Vagina (tissue), 2 donors: ENCODE measurements at regions not wholly inside any gene's neighbourhood (a gene's known extent, or its start where the extent isn't known, plus 50 kb on each side); places are given as distances from the start of the nearest gene placed in this dataset.

Source experiments
- DNase-seq, 2 donors: peaks; one replicate each; pipeline ENCODE4 v3.0.0-alpha.2; 2017; ENCODE audit errors: extremely low spot score in 2 of 2
- H3K27ac ChIP-seq: fragments of 200-600 bp; sonication (generic); one replicate; pipeline ENCODE4 v1.5.1; 2019
- H3K27me3 ChIP-seq: fragments of 200-600 bp; sonication (generic); one replicate; pipeline ENCODE4 v1.5.1; 2019
- H3K36me3 ChIP-seq, 2 donors: fragments of 200-600 bp; sonication (generic); one replicate each; pipeline ENCODE4 v1.5.1; 2017 to 2019
- H3K4me1 ChIP-seq: fragments of 200-600 bp; sonication (generic); one replicate; pipeline ENCODE4 v1.5.1; 2019
- H3K4me3 ChIP-seq, 2 donors: fragments of 200-600 bp; sonication (generic); 1 replicate in 1 of 2; 2 replicates in 1 of 2; pipeline ENCODE4 v1.5.1; 2016 to 2019
- H3K9me3 ChIP-seq: fragments of 200-600 bp; sonication (generic); one replicate; pipeline ENCODE4 v1.5.1; 2019
- CTCF ChIP-seq, 3 experiments: fragments of 450-650 bp in 2 of 3; fragments of 200-600 bp in 1 of 3; sonication (generic) in 1 of 3; IDR thresholded peaks; one replicate each; pipeline ENCODE4 v1.5.1; 2017 to 2019; ENCODE audit warnings: antibody characterized with exemption in 3 of 3, mild to moderate bottlenecking in 2 of 3, moderate library complexity in 2 of 3
- POLR2A ChIP-seq, 2 donors: fragments of 450-650 bp; IDR thresholded peaks; one replicate each; pipeline ENCODE4 v1.6.1; 2017; ENCODE audit warnings: antibody characterized with exemption in 2 of 2, mild to moderate bottlenecking in 2 of 2, moderate library complexity in 2 of 2
- POLR2AphosphoS5 ChIP-seq, 2 donors: sonication (generic); formaldehyde crosslinking; IDR thresholded peaks; one replicate each; pipeline ENCODE4 v1.9.0; 2017; ENCODE audit warnings: antibody characterized with exemption in 2 of 2, mild to moderate bottlenecking in 2 of 2, low read depth in 1 of 2; ENCODE audit not compliant: insufficient read depth in 1 of 2
- intact Hi-C: fragments of 100-400 bp; cut with DNase I; formaldehyde crosslinking; loops from one replicate; pipeline ENCODE4 v1.15.1; 2023

GRCh38 chr9:79193501-79194223 lies 378.1 kb upstream of the TLE4 start:
- H3K27me3 ChIP-seq, result no peaks in the 10 kb centered on the region
- no peak overlapping the region for H3K27ac ChIP-seq
- H3K9me3 ChIP-seq, result no peaks in the 10 kb centered on the region
- no peak for DNase-seq
- TF ChIP-seq POLR2A (IDR thresholded peaks at IDR 0.05) (no peak), POLR2AphosphoS5 (IDR thresholded peaks at IDR 0.05; ENCODE audit: insufficient read depth in 1 of 2, low read depth in 1 of 2) (no peak)
- H3K4me1 ChIP-seq, result no peaks in the 10 kb centered on the region
- no peak overlapping the region for H3K4me3 ChIP-seq
- intact Hi-C loops, result no loop called here
- no peaks in the 10 kb centered on the region for H3K36me3 ChIP-seq

- Histone ChIP-seq H3K4me3 (no peak overlapping the region), H3K27ac (no peak overlapping the region), H3K36me3 (no peaks in the 10 kb centered on the region), H3K27me3 (no peaks in the 10 kb centered on the region), H3K9me3 (no peaks in the 10 kb centered on the region), H3K4me1 (no peaks in the 10 kb centered on the region)
- intact Hi-C loops, result no loop called here
- TF ChIP-seq CTCF (IDR thresholded peaks at IDR 0.05), result no peak
- peak in 1 of 2 donors; percentile 44 for TF ChIP-seq POLR2AphosphoS5 (IDR thresholded peaks at IDR 0.05; ENCODE audit: insufficient read depth in 1 of 2, low read depth in 1 of 2)
- DNase-seq, result no peak
Observed at GRCh38 chr9:79195879-79196278, 375.9 kb upstream of the TLE4 start.

GRCh38 chr9:79196606-79197005 lies 375.2 kb upstream of the TLE4 start:
- Histone ChIP-seq H3K27ac (no peak overlapping the region), H3K27me3 (no peaks in the 10 kb centered on the region), H3K4me3 (no peak overlapping the region), H3K4me1 (no peaks in the 10 kb centered on the region), H3K36me3 (no peaks in the 10 kb centered on the region), H3K9me3 (no peaks in the 10 kb centered on the region)
- TF ChIP-seq POLR2A (IDR thresholded peaks at IDR 0.05) (no peak), POLR2AphosphoS5 (IDR thresholded peaks at IDR 0.05; ENCODE audit: insufficient read depth in 1 of 2, low read depth in 1 of 2) (no peak), CTCF (IDR thresholded peaks at IDR 0.05) (no peak)
- no peak for DNase-seq
- intact Hi-C loops, result no loop called here

- DNase-seq, result no peak
- H3K27me3 ChIP-seq, result no peaks in the 10 kb centered on the region
- no peak overlapping the region for H3K27ac ChIP-seq
- H3K4me1 ChIP-seq, result no peaks in the 10 kb centered on the region
- no peaks in the 10 kb centered on the region for H3K9me3 ChIP-seq
- no peak for TF ChIP-seq POLR2A (IDR thresholded peaks at IDR 0.05)
- TF ChIP-seq CTCF (IDR thresholded peaks at IDR 0.05), result no peak
- no peak for TF ChIP-seq POLR2AphosphoS5 (IDR thresholded peaks at IDR 0.05; ENCODE audit: insufficient read depth in 1 of 2, low read depth in 1 of 2)
- intact Hi-C loops, result no loop called here
- H3K4me3 ChIP-seq, result no peak overlapping the region
- no peaks in the 10 kb centered on the region for H3K36me3 ChIP-seq
Observed at GRCh38 chr9:79200336-79200735, 371.4 kb upstream of the TLE4 start.

GRCh38 chr9:79201636-79202035 lies 370.1 kb upstream of the TLE4 start:
- DNase-seq, result no peak
- Histone ChIP-seq H3K4me3 (no peak overlapping the region), H3K4me1 (no peaks in the 10 kb centered on the region), H3K9me3 (no peaks in the 10 kb centered on the region), H3K27ac (no peak overlapping the region), H3K27me3 (no peaks in the 10 kb centered on the region), H3K36me3 (no peaks in the 10 kb centered on the region)
- intact Hi-C loops, result no loop called here
- TF ChIP-seq POLR2A (IDR thresholded peaks at IDR 0.05) (no peak), CTCF (IDR thresholded peaks at IDR 0.05) (no peak)
